ENCODE measurements at regions not wholly inside any gene's neighbourhood (a gene's known extent, or its start where the extent isn't known, plus 50 kb on each side); places are given as distances from the start of the nearest gene placed in this dataset.
"Not testable (repeated sequence)": the region's sequence is repeated elsewhere in the genome, so short reads cannot be mapped to it uniquely, and the experiment has no call there.

GRCh38 chr22:48068323-48068885 lies 1306.0 kb downstream of the TBC1D22A start:
- no peak overlapping the region for H3K27ac ChIP-seq
- no peak for TF ChIP-seq CTCF (conservative IDR thresholded peaks at IDR 0.05)

GRCh38 chr22:48065892-48066291 lies 1303.4 kb downstream of the TBC1D22A start:
- no peak overlapping the region for H3K27ac ChIP-seq
- no peak for TF ChIP-seq CTCF (conservative IDR thresholded peaks at IDR 0.05)

GRCh38 chr22:48061726-48062125 lies 1299.3 kb downstream of the TBC1D22A start:
- no peak for TF ChIP-seq CTCF (conservative IDR thresholded peaks at IDR 0.05)
- H3K27ac ChIP-seq = no peak overlapping the region

- no peak for TF ChIP-seq CTCF (conservative IDR thresholded peaks at IDR 0.05)
- H3K27ac ChIP-seq = no peak overlapping the region
These were observed 1297.8 kb downstream of the TBC1D22A start for GRCh38 chr22:48060266-48060665.

- H3K27ac ChIP-seq = not testable (repeated sequence)
These were observed 1297.1 kb downstream of the TBC1D22A start for GRCh38 chr22:48059521-48059920.

- TF ChIP-seq CTCF (conservative IDR thresholded peaks at IDR 0.05) = no peak
- no peak overlapping the region for H3K27ac ChIP-seq
These were observed 1294.8 kb downstream of the TBC1D22A start for GRCh38 chr22:48057116-48057835.

GRCh38 chr22:48055827-48056226 lies 1293.4 kb downstream of the TBC1D22A start:
- no peak for TF ChIP-seq CTCF (conservative IDR thresholded peaks at IDR 0.05)
- H3K27ac ChIP-seq = no peak overlapping the region

- no peak overlapping the region for H3K27ac ChIP-seq
- no peak for TF ChIP-seq CTCF (conservative IDR thresholded peaks at IDR 0.05)
These were observed 1292.7 kb downstream of the TBC1D22A start for GRCh38 chr22:48055185-48055584.

Measured in VCaP (cell line).